ENCODE measurements at regions not wholly inside any gene's neighbourhood (a gene's known extent, or its start where the extent isn't known, plus 50 kb on each side); places are given as distances from the start of the nearest gene placed in this dataset.

DNA sequence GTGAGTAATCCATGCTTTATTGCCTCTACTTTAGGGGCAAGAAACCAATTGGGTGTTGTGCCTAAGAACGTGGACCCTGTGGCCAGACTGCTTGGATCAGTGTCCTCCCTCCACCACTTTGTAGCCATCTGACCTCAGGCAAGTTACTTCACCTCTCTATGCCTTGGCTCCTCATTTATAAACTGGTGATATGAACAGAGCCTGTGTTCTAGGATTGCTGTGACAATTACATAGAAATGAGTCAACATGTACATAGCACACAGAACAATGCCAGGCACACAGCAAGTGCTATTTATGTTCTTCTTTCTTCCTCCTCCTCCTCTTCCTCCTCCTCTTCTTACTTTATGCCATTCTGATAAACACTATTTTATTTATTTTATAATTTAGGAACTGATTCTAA is 339.4 kb downstream of the CD83 start:
- H3K27me3 ChIP-seq = no peaks in the 10 kb centered on the region
- intact Hi-C loops (cut with DNase I) = no loop called here
- WGBS, 3 donors = 79 to 100% (median 85%) methylated on average over 1 of the region's 1 CpG
- DNase-seq = no peak
- peaks cover 12% of the 10 kb centered on the region for H3K4me1 ChIP-seq (ENCODE audit: insufficient read depth)
- H3K9me3 ChIP-seq = no peaks in the 10 kb centered on the region
- no peaks in the 10 kb centered on the region for H3K36me3 ChIP-seq
- TF ChIP-seq, protein P1, sequence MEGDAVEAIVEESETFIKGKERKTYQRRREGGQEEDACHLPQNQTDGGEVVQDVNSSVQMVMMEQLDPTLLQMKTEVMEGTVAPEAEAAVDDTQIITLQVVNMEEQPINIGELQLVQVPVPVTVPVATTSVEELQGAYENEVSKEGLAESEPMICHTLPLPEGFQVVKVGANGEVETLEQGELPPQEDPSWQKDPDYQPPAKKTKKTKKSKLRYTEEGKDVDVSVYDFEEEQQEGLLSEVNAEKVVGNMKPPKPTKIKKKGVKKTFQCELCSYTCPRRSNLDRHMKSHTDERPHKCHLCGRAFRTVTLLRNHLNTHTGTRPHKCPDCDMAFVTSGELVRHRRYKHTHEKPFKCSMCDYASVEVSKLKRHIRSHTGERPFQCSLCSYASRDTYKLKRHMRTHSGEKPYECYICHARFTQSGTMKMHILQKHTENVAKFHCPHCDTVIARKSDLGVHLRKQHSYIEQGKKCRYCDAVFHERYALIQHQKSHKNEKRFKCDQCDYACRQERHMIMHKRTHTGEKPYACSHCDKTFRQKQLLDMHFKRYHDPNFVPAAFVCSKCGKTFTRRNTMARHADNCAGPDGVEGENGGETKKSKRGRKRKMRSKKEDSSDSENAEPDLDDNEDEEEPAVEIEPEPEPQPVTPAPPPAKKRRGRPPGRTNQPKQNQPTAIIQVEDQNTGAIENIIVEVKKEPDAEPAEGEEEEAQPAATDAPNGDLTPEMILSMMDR (IDR thresholded peaks at IDR 0.05) = no peak
- TF ChIP-seq POLR2A (IDR thresholded peaks at IDR 0.05) (no peak), EP300 (IDR thresholded peaks at IDR 0.05) (no peak)
- no peak overlapping the region for H3K4me3 ChIP-seq
- no peak overlapping the region for H3K27ac ChIP-seq

DNA sequence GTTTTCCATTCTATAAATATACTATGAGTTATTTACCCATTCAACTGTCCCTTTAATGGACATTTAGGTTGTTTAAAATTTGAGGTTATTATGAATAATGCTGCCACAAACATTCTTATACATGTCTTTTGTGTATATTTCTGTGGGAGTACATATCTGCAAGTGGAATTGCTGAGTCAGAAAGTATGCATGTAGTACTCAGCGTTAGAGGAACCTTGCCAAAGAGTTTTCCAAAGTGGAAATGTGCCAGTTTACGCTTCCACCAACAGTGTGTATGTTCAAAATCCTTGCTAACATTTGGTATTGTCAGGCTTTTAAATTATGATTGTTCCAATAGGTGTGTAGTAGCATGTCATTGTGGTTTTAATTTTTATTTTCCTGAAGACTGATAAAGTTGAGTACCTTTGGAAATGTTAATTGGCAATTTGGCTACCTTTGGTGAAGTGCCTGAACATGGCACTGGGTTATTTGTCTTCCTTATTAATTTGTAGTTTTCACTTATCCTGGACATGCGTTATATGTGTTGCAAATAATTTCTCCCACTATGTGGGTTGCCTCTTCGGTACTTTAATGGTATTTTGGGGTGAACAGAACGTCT is 341.2 kb downstream of the CD83 start:
- intact Hi-C loops (cut with DNase I) = no loop called here
- peaks cover 12% of the 10 kb centered on the region for H3K4me1 ChIP-seq (ENCODE audit: insufficient read depth)

DNA sequence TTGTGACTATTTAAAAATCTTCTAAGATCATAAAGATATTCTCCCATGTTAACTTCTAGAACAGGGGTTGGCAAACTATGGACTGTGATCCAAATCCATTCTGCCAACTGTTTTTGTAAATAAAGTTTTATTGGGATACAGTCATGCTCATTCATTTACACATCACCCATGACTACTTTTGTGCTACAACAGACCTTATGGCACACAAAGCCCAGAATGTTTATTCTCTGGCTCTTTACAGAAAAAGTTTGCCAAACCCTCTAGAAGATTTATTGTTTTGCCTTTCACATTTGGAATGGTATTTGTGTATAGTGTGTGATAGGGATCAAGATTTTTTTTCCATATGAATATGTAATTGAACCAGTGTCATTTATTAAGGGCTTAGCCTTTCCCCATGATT is 341.7 kb downstream of the CD83 start:
- no peak for DNase-seq
- Histone ChIP-seq H3K4me3 (no peak overlapping the region), H3K36me3 (no peaks in the 10 kb centered on the region), H3K9me3 (no peaks in the 10 kb centered on the region), H3K27me3 (no peaks in the 10 kb centered on the region), H3K4me1 (ENCODE audit: insufficient read depth) (peaks cover 12% of the 10 kb centered on the region), H3K27ac (no peak overlapping the region)
- TF ChIP-seq POLR2A (IDR thresholded peaks at IDR 0.05) = no peak
- TF ChIP-seq, protein P1 (IDR thresholded peaks at IDR 0.05) = no peak
- TF ChIP-seq EP300 (IDR thresholded peaks at IDR 0.05) = no peak
- intact Hi-C loops (cut with DNase I) = no loop called here

More for the DNA sequence above, 341.2 kb downstream of the CD83 start:
- Histone ChIP-seq H3K36me3 (no peaks in the 10 kb centered on the region), H3K4me3 (no peak overlapping the region), H3K27ac (no peak overlapping the region), H3K27me3 (no peaks in the 10 kb centered on the region), H3K9me3 (no peaks in the 10 kb centered on the region)
- TF ChIP-seq, protein P1 (IDR thresholded peaks at IDR 0.05) = no peak
- TF ChIP-seq POLR2A (IDR thresholded peaks at IDR 0.05) (no peak), EP300 (IDR thresholded peaks at IDR 0.05) (no peak)
- WGBS, 3 donors = 65 to 67% (median 67%) methylated on average over 5 of the region's 5 CpGs
- no peak for DNase-seq

DNA sequence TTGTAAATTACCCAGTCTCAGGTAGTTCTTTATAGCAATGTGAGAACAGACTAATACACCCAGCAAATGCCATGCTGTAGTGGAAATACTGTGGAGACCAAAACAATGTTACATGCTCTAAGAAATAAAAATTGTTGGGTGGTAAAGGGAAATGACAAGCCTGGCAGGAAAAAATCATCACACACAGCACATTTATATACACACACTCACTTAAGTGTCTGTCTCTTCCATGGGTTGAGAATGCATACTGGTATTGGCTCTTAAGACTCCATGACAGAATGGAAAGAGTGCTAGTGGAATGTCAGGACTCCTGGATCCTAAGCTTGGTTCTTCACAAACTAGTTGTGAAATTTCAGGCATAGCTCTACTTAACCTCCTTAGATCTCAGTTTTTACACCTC is 343.0 kb downstream of the CD83 start:
- Histone ChIP-seq H3K36me3 (no peaks in the 10 kb centered on the region), H3K9me3 (no peaks in the 10 kb centered on the region), H3K27me3 (no peaks in the 10 kb centered on the region), H3K27ac (no peak overlapping the region), H3K4me1 (ENCODE audit: insufficient read depth) (peaks cover 2% of the 10 kb centered on the region), H3K4me3 (no peak overlapping the region)
- no peak for DNase-seq
- TF ChIP-seq, protein P1 (IDR thresholded peaks at IDR 0.05) = no peak
- TF ChIP-seq EP300 (IDR thresholded peaks at IDR 0.05) (no peak), POLR2A (IDR thresholded peaks at IDR 0.05) (no peak)
- intact Hi-C loops (cut with DNase I) = no loop called here
